Esophagus (tissue), 2 donors: ENCODE measurements at regions not wholly inside any gene's neighbourhood (a gene's known extent, or its start where the extent isn't known, plus 50 kb on each side); places are given as distances from the start of the nearest gene placed in this dataset.

Experiments used
- H3K27ac ChIP-seq, 2 donors: one replicate each; pipeline ENCODE4 v1.5.1; 2013; ENCODE audit warnings: low read depth in 2 of 2, mild to moderate bottlenecking in 2 of 2, inconsistent platforms in 1 of 2, low read length in 1 of 2, moderate library complexity in 1 of 2
- H3K27me3 ChIP-seq, 2 donors: one replicate each; pipeline ENCODE4 v1.6.1; 2013; ENCODE audit warnings: low read length in 2 of 2, control low read depth in 1 of 2, mild to moderate bottlenecking in 1 of 2; ENCODE audit not compliant: insufficient read depth in 2 of 2, control insufficient read depth in 1 of 2
- H3K36me3 ChIP-seq, 2 donors: one replicate each; pipeline ENCODE4 v1.6.1; 2013; ENCODE audit warnings: low read length in 1 of 2; ENCODE audit not compliant: control insufficient read depth in 2 of 2, insufficient read depth in 2 of 2
- H3K4me1 ChIP-seq, 2 donors: one replicate each; pipeline ENCODE4 v1.6.1; 2013; ENCODE audit warnings: low read length in 1 of 2; ENCODE audit not compliant: control insufficient read depth in 2 of 2, insufficient read depth in 2 of 2
- H3K4me3 ChIP-seq, 2 donors: one replicate each; pipeline ENCODE4 v1.5.1; 2013; ENCODE audit warnings: low read length in 2 of 2, mild to moderate bottlenecking in 2 of 2, low read depth in 1 of 2, moderate library complexity in 1 of 2
- H3K9me3 ChIP-seq, 2 donors: one replicate each; pipeline ENCODE4 v1.6.1; 2013; ENCODE audit warnings: mild to moderate bottlenecking in 2 of 2, low read depth in 1 of 2, low read length in 1 of 2, moderate library complexity in 1 of 2; ENCODE audit not compliant: control insufficient read depth in 2 of 2, insufficient read depth in 1 of 2
- WGBS, 2 donors: extraction: QIAGEN DNeasy Blood & Tissue Kit; methylation state at CpG; one replicate each; pipeline ENCODE4 v1.1.7; 2013; 5-methylcytosine and 5-hydroxymethylcytosine counted together
- donor health status: healthy with polysubstance abuse.
- donor health status: Bipolar disorder and iron deficiency.

DNA sequence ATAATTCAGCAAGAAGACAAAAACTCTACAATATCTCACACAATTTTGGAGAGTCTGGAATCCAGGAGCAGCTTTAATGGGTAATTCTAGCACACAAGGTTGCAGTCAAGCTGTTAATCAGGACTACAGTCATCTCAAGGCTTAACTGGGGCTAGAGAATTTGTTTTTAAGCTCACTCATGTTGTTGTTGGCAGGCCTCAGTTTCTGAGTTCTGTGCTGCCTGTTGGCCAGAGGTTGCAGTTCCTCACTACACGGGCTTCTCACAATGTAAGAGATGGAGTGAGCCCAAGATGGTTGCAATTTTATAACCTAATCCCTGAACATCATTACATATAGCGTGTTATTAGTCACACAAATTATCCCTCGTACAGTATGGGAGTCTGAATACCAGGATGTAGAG is 50.6 kb upstream of the TMEFF2 start:
- no peak overlapping the region for H3K4me3 ChIP-seq
- H3K4me1 ChIP-seq, result no peaks in the 10 kb centered on the region
- no peak overlapping the region for H3K27ac ChIP-seq
- no peaks in the 10 kb centered on the region for H3K36me3 ChIP-seq
- 78 to 83% methylated on average over 3 of the region's 3 CpGs for WGBS, 2 donors
- no peaks in the 10 kb centered on the region for H3K9me3 ChIP-seq
- no peaks in the 10 kb centered on the region for H3K27me3 ChIP-seq
